HT-29 (cell line): ENCODE measurements at regions not wholly inside any gene's neighbourhood (a gene's known extent, or its start where the extent isn't known, plus 50 kb on each side); places are given as distances from the start of the nearest gene placed in this dataset.

ENCODE experiments used
- DNase-seq: peaks from one replicate; pipeline ENCODE4 v3.0.0-alpha.2; 2015; ENCODE audit warnings: low spot score

GRCh38 chr19:30743702-30744101, 371.5 kb downstream of the ZNF536 start:
- DNase-seq, result no peak

GRCh38 chr19:30743011-30743410, 370.8 kb downstream of the ZNF536 start:
- DNase-seq, result no peak

- DNase-seq, result no peak
Measured at GRCh38 chr19:30742406-30742938, 370.3 kb downstream of the ZNF536 start.

GRCh38 chr19:30741566-30741965, 369.4 kb downstream of the ZNF536 start:
- no peak for DNase-seq

GRCh38 chr19:30739394-30739793, 367.2 kb downstream of the ZNF536 start:
- no peak for DNase-seq

- DNase-seq, result no peak
Measured at GRCh38 chr19:30738047-30738446, 365.9 kb downstream of the ZNF536 start.

GRCh38 chr19:30734669-30735068, 362.5 kb downstream of the ZNF536 start:
- DNase-seq, result no peak

- DNase-seq, result no peak
Measured at GRCh38 chr19:30733826-30734550, 361.8 kb downstream of the ZNF536 start.

GRCh38 chr19:30731591-30731990, 359.4 kb downstream of the ZNF536 start:
- no peak for DNase-seq

- DNase-seq, result no peak
Measured at GRCh38 chr19:30729451-30729850, 357.3 kb downstream of the ZNF536 start.

- no peak for DNase-seq
Measured at GRCh38 chr19:30722761-30723160, 350.6 kb downstream of the ZNF536 start.

GRCh38 chr19:30722186-30722585, 350.0 kb downstream of the ZNF536 start:
- no peak for DNase-seq

GRCh38 chr19:30719999-30720345, 347.8 kb downstream of the ZNF536 start:
- no peak for DNase-seq

GRCh38 chr19:30719189-30719998, 347.2 kb downstream of the ZNF536 start:
- DNase-seq, result no peak

- no peak for DNase-seq
Measured at GRCh38 chr19:30718707-30719106, 346.5 kb downstream of the ZNF536 start.

- DNase-seq, result no peak
Measured at GRCh38 chr19:30718014-30718413, 345.8 kb downstream of the ZNF536 start.

GRCh38 chr19:30717381-30717780, 345.2 kb downstream of the ZNF536 start:
- no peak for DNase-seq

- DNase-seq, result no peak
Measured at GRCh38 chr19:30712431-30713337, 340.5 kb downstream of the ZNF536 start.

- no peak for DNase-seq
Measured at GRCh38 chr19:30711826-30712225, 339.6 kb downstream of the ZNF536 start.

- DNase-seq, result no peak
Measured at GRCh38 chr19:30711296-30711695, 339.1 kb downstream of the ZNF536 start.

- DNase-seq, result no peak
Measured at GRCh38 chr19:30710721-30711120, 338.5 kb downstream of the ZNF536 start.
